ENCODE measurements at regions not wholly inside any gene's neighbourhood (a gene's known extent, or its start where the extent isn't known, plus 50 kb on each side); places are given as distances from the start of the nearest gene placed in this dataset.
"Not testable (repeated sequence)": the region's sequence is repeated elsewhere in the genome, so short reads cannot be mapped to it uniquely, and the experiment has no call there.

- DNase-seq, result no peak
- no peaks in the 10 kb centered on the region for H3K4me1 ChIP-seq (ENCODE audit: low read depth)
- H3K36me3 ChIP-seq (ENCODE audit: low read depth), result no peaks in the 10 kb centered on the region
- TF ChIP-seq, protein P1, sequence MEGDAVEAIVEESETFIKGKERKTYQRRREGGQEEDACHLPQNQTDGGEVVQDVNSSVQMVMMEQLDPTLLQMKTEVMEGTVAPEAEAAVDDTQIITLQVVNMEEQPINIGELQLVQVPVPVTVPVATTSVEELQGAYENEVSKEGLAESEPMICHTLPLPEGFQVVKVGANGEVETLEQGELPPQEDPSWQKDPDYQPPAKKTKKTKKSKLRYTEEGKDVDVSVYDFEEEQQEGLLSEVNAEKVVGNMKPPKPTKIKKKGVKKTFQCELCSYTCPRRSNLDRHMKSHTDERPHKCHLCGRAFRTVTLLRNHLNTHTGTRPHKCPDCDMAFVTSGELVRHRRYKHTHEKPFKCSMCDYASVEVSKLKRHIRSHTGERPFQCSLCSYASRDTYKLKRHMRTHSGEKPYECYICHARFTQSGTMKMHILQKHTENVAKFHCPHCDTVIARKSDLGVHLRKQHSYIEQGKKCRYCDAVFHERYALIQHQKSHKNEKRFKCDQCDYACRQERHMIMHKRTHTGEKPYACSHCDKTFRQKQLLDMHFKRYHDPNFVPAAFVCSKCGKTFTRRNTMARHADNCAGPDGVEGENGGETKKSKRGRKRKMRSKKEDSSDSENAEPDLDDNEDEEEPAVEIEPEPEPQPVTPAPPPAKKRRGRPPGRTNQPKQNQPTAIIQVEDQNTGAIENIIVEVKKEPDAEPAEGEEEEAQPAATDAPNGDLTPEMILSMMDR (IDR thresholded peaks at IDR 0.05), result no peak
- ATAC-seq, result no peak
- no peaks in the 10 kb centered on the region for H3K9me3 ChIP-seq
- intact Hi-C loops (cut with DNase I, micrococcal nuclease), result no loop called here
- no peak overlapping the region for H3K4me3 ChIP-seq
These were observed 94.7 kb upstream of the TARDBP start for GRCh38 chr1:10917513-10918454.

DNA sequence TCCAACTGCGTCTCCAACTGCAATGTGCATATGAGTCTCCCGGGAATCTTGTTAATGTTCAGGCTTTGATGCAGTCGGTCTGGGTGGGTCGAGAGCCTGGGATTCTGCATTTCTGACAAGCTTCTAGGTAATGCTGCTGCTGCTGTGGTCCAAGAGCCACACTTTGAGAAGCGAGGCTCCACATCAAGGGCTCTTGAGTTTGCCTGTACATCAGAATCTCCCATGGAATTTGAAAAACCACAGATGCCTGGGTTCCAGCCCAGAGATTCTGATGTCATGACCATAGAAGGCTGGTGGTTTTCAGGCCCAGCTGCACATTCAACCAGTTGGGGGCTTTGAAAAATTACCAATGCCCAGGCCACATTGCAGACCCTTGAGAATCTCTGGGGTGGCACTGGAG lies 93.9 kb upstream of the TARDBP start:
- no peaks in the 10 kb centered on the region for H3K36me3 ChIP-seq (ENCODE audit: low read depth)
- no peak for ATAC-seq
- H3K9me3 ChIP-seq, result no peaks in the 10 kb centered on the region
- no peaks in the 10 kb centered on the region for H3K4me1 ChIP-seq (ENCODE audit: low read depth)
- H3K4me3 ChIP-seq, result no peak overlapping the region
- no peak for DNase-seq
- intact Hi-C loops (cut with DNase I, micrococcal nuclease), result no loop called here
- TF ChIP-seq, protein P1 (IDR thresholded peaks at IDR 0.05), result no peak

DNA sequence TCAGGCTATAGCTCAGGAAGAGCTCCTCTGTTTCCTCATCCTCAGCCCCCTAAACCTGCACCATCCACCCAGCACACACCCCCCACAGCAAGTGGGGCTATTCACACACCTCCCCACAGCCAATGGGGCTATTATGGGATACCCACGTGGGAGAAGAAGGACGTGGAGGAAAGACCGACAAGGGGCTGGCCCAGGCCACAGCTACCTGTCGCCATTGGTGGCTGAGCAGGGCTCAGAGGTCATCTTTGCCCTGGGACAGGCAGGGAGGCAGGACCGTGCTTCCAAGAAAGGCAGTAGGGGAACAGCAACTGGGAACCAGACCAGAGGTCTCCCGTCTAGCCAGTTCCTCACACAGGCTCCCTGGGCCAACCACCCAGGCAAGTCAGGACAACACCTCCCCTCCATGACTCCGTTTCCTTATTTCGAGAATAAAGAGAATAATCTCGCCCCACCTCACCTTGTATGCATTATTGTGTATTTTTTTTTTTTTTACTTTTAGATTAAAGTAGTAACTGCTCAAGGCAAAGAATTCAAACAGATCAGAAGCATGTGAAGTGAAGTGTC lies 92.3 kb upstream of the TARDBP start:
- TF ChIP-seq, protein P1 (IDR thresholded peaks at IDR 0.05), result no peak
- Histone ChIP-seq H3K4me3 (no peak overlapping the region), H3K36me3 (ENCODE audit: low read depth) (no peaks in the 10 kb centered on the region), H3K4me1 (ENCODE audit: low read depth) (no peaks in the 10 kb centered on the region), H3K9me3 (no peaks in the 10 kb centered on the region)
- DNase-seq (no peak), ATAC-seq (no peak)
- intact Hi-C loops (cut with DNase I, micrococcal nuclease), result no loop called here

DNA sequence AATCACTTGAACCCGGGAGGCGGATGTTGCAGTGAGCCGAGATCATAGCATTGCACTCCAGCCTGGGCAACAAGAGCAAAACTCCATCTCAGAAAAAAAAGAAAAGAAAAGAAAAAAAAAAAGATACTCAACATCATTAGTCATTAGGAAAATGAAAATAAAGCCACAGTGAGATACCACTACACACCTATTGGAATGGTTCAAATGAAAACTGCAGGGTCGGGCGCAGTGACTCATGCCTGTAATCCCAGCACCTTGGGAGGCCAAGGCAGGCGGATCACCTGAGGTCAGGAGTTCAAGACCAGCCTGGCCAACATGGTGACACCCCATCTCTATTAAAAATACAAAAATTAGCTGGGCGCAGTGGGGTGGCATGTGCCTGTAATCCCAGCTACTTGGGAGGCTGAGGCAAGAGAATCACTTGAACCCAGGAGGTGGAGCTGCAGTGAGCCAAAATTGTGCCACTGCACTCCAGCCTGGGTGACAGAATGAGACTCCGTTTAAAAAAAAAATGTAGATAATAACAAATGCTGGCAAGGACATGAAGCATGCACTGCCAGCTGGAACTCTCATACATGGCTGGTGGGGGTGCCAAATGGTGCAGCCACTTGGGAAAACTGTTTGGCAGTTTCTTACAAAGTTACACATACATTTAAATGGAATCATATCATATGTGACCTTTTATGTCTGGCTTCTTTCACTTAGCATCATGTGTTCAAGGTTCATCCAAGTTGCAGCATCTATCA lies 90.0 kb upstream of the TARDBP start:
- DNase-seq; H3K4me1 ChIP-seq (ENCODE audit: low read depth); H3K4me3 ChIP-seq; H3K36me3 ChIP-seq (ENCODE audit: low read depth); ATAC-seq; intact Hi-C loops (cut with DNase I, micrococcal nuclease); H3K9me3 ChIP-seq: not testable (repeated sequence)

DNA sequence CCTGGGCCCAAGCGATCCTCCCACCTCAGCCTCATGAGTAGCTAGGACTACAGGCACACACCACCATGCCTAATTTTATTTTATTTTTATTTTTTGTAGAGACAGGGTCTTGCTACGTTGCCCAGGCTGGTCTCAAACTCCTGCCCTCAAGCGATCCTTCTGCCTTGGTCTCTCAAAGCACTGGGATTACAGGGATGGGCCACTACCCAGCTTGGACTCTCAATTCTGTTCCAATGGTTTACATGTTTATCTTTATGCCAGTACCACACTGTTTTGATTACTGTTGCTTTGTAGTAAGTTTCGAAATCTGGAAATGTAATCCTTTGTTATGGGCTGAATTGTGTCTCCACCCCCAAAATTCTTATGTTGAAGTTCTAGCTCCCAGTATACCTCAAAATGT lies 88.4 kb upstream of the TARDBP start:
- no peak for DNase-seq
- TF ChIP-seq, protein P1 (IDR thresholded peaks at IDR 0.05), result no peak
- H3K9me3 ChIP-seq, result peaks cover 7% of the 10 kb centered on the region
- intact Hi-C loops (cut with DNase I, micrococcal nuclease), result no loop called here
- H3K4me3 ChIP-seq, result no peak overlapping the region
- H3K4me1 ChIP-seq (ENCODE audit: low read depth), result no peaks in the 10 kb centered on the region
- H3K36me3 ChIP-seq (ENCODE audit: low read depth), result no peaks in the 10 kb centered on the region
- no peak for ATAC-seq

DNA sequence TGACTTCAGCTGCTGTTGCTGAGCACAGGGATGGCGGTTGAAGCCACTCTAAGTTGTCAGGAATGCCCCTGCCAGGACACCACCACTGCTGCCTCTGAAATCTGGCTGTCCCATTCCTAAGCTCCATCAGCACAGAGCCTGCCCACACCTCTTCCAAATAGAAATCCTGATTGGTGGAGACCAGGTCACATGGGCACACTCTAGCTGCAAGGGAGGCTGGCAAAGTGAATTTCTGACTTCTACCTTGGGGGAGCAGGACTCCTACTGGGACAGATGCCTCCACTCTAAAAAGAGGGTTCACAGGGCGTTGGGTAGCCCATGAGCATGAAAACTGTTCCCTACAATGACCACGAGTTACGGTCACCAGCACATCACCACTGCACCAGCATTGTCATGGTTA lies 83.8 kb upstream of the TARDBP start:
- TF ChIP-seq, protein P1 (IDR thresholded peaks at IDR 0.05), result no peak
- ATAC-seq (no peak), DNase-seq (no peak)
- no peak overlapping the region for H3K4me3 ChIP-seq
- H3K9me3 ChIP-seq, result peaks cover 7% of the 10 kb centered on the region
- intact Hi-C loops (cut with DNase I, micrococcal nuclease), result no loop called here
- H3K4me1 ChIP-seq (ENCODE audit: low read depth), result no peaks in the 10 kb centered on the region
- H3K36me3 ChIP-seq (ENCODE audit: low read depth), result no peaks in the 10 kb centered on the region

Measured in mucosa of descending colon (tissue), 3 donors.